Activated T-cell treated with anti-CD3 and anti-CD28 coated beads for 4 hours (primary cell): ENCODE measurements at regions not wholly inside any gene's neighbourhood (a gene's known extent, or its start where the extent isn't known, plus 50 kb on each side); places are given as distances from the start of the nearest gene placed in this dataset.
"Not testable (repeated sequence)": the region's sequence is repeated elsewhere in the genome, so short reads cannot be mapped to it uniquely, and the experiment has no call there.

Source experiments
- DNase-seq: peaks from one replicate; pipeline ENCODE4 v3.0.0-alpha.2; 2020

- no peak for DNase-seq
Observed at GRCh38 chr18:78816114-78816513, 163.5 kb upstream of the SALL3 start.

- DNase-seq = no peak
Observed at GRCh38 chr18:78816916-78817315, 162.7 kb upstream of the SALL3 start.

DNA sequence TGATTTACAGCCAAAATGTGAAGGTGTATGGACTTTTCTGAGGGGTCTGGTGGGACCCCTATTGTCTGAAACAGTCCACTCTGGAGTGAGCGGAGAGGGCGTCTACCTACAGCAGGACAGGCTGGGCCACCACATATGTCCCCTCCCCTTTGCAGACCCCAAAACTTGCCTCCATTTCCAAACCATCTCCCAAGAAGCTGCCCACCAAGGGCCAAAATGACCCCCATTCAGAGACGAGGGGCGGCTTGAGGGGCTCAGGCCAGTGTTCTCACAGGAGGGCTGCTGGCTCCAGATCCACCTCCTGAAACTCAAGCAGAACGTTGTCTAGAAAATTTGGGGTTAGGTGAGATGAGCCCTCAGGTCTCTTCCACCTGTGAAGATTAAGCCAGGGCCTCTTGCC is 161.1 kb upstream of the SALL3 start:
- no peak for DNase-seq

DNA sequence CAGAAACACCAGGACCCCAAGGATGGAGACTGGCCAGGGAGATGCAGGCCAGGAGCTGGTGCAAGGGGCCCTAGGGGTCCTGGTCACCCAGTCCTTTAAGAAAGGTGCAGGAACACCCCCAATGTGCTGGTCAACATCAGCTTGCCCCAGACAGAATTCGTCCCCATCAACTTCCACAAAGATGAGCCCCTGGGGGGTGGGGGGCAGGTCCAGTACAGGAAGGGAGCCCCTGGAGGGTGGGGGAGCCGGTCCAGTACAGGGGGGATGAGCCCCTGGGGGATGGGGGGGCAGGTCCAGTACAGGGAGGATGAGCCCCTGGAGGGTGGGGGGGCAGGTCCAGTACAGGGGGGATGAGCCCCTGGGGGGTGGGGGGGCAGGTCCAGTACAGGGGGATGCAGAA is 160.7 kb upstream of the SALL3 start:
- DNase-seq = no peak

GRCh38 chr18:78820161-78820834 is 159.3 kb upstream of the SALL3 start:
- DNase-seq = no peak

- DNase-seq = no peak
Observed at GRCh38 chr18:78821396-78821795, 158.2 kb upstream of the SALL3 start.

- no peak for DNase-seq
Observed at GRCh38 chr18:78822171-78822948, 157.3 kb upstream of the SALL3 start.

GRCh38 chr18:78822949-78823285 is 156.7 kb upstream of the SALL3 start:
- no peak for DNase-seq

GRCh38 chr18:78825168-78825567 is 154.4 kb upstream of the SALL3 start:
- DNase-seq = no peak

GRCh38 chr18:78826631-78827030 is 153.0 kb upstream of the SALL3 start:
- DNase-seq = no peak

GRCh38 chr18:78827141-78827540 is 152.5 kb upstream of the SALL3 start:
- DNase-seq = no peak

- DNase-seq = no peak
Observed at GRCh38 chr18:78828131-78828530, 151.5 kb upstream of the SALL3 start.

DNA sequence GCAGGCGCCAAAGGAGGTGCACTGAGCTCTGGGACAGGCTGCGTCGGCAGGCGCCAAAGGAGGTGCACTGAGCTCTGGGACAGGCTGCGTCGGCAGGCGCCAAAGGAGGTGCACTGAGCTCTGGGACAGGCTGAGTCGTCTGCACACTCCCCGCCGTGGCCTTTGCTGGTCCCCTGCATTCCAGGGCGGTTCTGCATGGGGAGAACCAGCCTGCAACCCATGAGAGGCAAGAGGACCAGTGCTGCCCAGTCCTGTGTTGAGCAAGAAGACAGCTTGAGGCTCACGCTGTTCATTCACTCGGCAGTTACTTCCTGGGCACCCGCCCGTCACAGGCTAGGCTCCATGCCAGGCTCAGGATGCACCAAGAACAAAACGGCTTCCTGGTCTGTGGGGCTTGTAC is 150.6 kb upstream of the SALL3 start:
- not testable (repeated sequence) for DNase-seq

DNA sequence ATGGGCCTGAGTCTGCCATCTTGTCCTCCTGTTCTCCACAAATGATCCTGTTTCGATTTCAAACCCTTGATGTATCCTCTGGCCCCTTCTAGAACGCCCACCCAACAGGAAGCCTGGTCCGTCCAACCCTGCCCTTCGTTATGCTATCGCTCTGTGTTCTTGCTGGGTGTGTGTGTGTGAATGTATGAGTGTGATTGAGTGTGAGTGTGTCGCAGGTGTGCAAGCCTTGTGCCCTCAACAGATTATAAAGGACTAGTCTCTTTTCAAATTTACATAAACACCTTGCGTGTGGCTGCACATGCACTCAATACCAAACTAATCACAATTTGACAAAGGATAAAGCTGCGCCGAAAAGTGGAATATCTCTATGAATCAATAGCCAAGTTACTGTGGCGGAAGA is 149.5 kb upstream of the SALL3 start:
- no peak for DNase-seq

GRCh38 chr18:78830826-78831225 is 148.8 kb upstream of the SALL3 start:
- no peak for DNase-seq

DNA sequence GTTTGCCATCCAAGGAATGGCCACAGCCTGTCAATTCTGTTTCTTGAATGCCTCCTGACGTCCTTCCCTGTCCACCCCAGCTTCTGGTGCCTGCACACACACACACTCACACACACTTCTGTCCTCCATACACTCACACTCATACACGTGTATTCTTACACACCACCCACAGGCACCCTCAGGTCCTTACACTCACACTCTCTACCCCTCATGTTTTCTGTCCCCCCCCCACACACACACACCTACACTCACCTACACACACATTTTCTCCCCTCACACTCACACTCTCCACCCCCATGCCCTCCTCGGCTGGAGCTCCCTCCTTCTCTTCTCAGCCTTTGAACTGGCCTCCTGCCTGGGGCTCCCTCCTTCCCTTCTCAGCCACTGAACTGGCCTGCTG is 148.0 kb upstream of the SALL3 start:
- DNase-seq = no peak

DNA sequence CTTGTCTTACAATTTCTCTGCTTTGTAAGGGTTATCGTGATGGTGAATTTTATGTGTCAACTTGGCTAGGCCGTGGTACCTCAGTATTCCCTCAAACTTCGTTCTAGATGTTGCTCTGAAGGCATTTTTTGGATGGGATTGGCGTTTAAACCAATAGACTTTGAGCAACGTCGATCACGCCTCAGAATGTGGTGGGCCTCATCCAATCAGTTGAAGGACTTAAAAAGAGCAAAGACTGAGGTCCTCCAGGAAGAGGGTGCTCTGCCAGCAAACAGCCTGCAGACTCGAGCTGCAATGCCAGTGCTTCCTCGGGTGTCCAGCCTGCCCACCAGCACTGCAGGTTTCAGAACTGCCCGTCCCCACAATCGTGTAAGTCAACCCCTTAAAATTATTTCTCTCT is 145.8 kb upstream of the SALL3 start:
- no peak for DNase-seq

DNA sequence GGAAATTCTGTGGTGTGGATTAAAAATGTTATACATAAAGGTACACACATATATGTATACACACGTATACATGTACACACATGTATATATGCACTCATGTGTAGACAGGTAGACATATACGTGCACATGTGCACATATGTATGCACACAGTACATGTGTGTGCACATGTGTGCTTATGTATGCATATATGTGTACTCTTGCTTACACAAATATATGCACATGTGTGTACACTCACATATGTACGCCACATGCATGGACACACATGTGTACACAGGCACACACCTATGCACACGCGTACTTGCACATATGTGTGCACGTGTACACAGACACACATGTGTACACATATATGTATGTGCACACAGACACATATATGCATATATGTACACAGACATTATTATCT is 142.8 kb upstream of the SALL3 start:
- DNase-seq = no peak

- no peak for DNase-seq
Observed at GRCh38 chr18:78837754-78838153, 141.9 kb upstream of the SALL3 start.

DNA sequence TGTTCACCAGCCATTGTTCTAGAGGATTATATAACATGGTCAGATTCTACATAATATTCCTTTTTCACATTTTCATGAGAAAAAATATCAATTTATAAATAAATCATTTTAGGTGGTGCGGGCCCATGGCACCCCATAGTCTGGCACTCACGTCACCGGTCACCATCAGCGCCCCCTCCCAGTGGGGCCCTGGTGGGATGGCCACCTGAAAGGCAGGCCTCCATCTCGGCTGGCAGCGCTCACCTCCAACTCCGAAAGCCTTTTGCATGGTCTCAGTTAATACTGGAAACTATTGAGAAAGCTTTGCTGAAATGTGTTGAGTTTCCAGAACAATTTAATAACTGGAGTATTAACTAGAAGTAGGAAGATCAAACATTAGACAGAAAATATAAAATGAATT is 141.4 kb upstream of the SALL3 start:
- no peak for DNase-seq

DNA sequence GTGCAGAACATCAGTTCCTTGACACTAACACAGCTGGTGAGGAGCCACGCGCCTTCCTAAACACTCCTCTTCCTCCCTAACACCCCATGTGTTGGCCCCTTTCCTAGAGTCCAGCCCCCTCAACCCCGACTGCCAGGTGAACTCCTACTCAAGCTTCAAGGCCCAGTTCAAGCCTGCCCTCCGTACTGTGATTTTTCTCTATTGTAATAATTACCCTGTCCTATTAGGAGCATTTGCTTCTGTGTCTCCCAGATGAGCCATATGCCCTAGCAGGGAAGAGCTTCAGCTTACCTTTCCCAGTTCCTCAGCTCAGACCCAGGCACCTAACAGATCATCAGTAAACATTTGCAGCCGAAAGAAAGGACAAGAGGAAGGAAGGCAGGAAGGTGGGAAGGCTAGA is 130.6 kb upstream of the SALL3 start:
- no peak for DNase-seq

DNA sequence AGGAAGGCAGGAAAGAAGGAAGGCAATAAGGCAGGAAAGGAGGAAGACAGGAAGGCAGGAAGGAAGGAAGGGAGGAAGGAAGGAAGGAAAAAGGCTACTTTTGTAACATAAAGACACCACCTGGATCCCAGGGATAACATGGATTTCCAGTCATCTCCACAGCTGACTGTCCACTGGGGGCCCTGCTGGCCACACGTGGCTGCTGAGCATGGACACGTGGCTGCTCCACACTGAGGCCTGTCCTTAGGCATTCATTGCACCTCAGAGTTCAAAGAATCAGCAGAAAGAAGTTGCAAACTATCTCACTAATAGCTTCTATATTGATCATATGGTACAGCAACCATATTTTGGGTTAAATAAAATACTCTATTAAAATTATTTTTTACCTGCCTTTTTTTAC is 130.2 kb upstream of the SALL3 start:
- DNase-seq = no peak

- DNase-seq = no peak
Observed at GRCh38 chr18:78853341-78853740, 126.3 kb upstream of the SALL3 start.

DNA sequence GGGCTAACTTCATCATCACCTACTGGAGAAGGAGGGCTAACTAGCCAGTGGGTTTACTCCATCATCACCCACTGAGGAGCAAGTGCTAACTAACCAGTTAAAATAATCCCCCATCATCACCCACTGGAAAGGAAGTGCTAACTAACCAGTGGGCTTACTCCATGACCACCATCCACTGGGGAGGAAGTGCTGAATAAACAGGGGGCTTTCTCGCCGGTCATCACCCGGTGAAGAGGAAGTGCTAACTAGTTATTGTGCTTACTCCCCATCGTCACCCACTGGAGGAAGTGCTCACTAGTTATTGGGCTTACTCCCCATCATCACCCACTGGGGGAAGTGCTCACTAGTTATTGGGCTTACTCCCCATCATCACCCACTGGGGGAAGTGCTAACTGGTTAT is 124.4 kb upstream of the SALL3 start:
- DNase-seq = no peak
